Endothelial cell of umbilical vein (primary cell): ENCODE measurements at regions not wholly inside any gene's neighbourhood (a gene's known extent, or its start where the extent isn't known, plus 50 kb on each side); places are given as distances from the start of the nearest gene placed in this dataset.

ENCODE experiments used
- BruUV-seq: library from RNA; stranded (reverse); fragments of 400-500 nt; replicated peaks from 2 replicates; lab custom pipeline; 2021; lab: Mats Ljungman, UMichigan
- CTCF ChIA-PET: fragments of 300-600, 350-600 bp; sonication (Branson Sonifier 250); formaldehyde crosslinking; loops from one replicate; lab custom pipeline; 2021; ENCODE audit warnings: antibody characterized with exemption, inconsistent platforms; lab: Charles Lee
- POLR2A ChIA-PET: fragments of 300-600, 350-600 bp; sonication (Branson Sonifier 250); formaldehyde crosslinking; loops from one replicate; lab custom pipeline; 2021; ENCODE audit warnings: antibody characterized with exemption, inconsistent platforms; lab: Charles Lee
- DNase-seq: peaks from one replicate; pipeline ENCODE4 v3.0.0-alpha.2; 2011; ENCODE audit warnings: low read depth, low spot score
- FAIRE-seq: peaks from 2 replicates; lab custom pipeline; 2011; peaks lifted over from hg19 to GRCh38; lab: Jason Lieb, UNC
- H2AFZ ChIP-seq: 2 replicates; pipeline ENCODE4 v1.6.0; 2012; ENCODE audit warnings: low read depth, low read length, control low read depth, inconsistent platforms
- H3K27ac ChIP-seq: 2 replicates; pipeline ENCODE4 v1.5.1; 2011; ENCODE audit warnings: low read depth, mild to moderate bottlenecking, control low read depth, low read length, moderate library complexity; ENCODE audit not compliant: insufficient read depth
- H3K27me3 ChIP-seq, 2 experiments: 2 replicates each; pipeline versions ENCODE4 v1.6.0 to v1.6.1; 2011; ENCODE audit warnings: low read length in 2 of 2, mixed read lengths in 1 of 2; ENCODE audit not compliant: control insufficient read depth in 2 of 2, insufficient read depth in 2 of 2
- H3K36me3 ChIP-seq, 2 experiments: 2 replicates in 1 of 2; 3 replicates in 1 of 2; pipeline ENCODE4 v1.5.1; 2011; ENCODE audit warnings: low read length in 2 of 2, mild to moderate bottlenecking in 1 of 2, moderate library complexity in 1 of 2; ENCODE audit not compliant: control insufficient read depth in 2 of 2, insufficient read depth in 2 of 2; ENCODE audit errors: extremely low read depth in 1 of 2
- H3K4me1 ChIP-seq: 3 replicates; pipeline ENCODE4 v1.5.1; 2011; ENCODE audit warnings: mild to moderate bottlenecking, low read length; ENCODE audit not compliant: control insufficient read depth, insufficient read depth; ENCODE audit errors: extremely low read depth
- H3K4me2 ChIP-seq: 2 replicates; pipeline ENCODE4 v1.6.1; 2011; ENCODE audit warnings: low read length, control low read depth, mixed read lengths; ENCODE audit not compliant: insufficient read depth
- H3K4me3 ChIP-seq, 3 experiments: fragments of 200-600 bp in 1 of 3; sonication (generic), shearing (Covaris generic) in 1 of 3; replicated peaks in 1 of 3; 2 replicates each; pipeline ENCODE4 v1.5.1; 2011 to 2016; ENCODE audit warnings: control low read depth in 3 of 3, low read length in 3 of 3, mild to moderate bottlenecking in 2 of 3, inconsistent platforms in 1 of 3, low read depth in 1 of 3, moderate library complexity in 1 of 3; ENCODE audit not compliant: insufficient read depth in 1 of 3
- H3K79me2 ChIP-seq: 2 replicates; pipeline ENCODE4 v1.6.0; 2012; ENCODE audit warnings: low read length, inconsistent platforms; ENCODE audit not compliant: control insufficient read depth, insufficient read depth
- H3K9ac ChIP-seq: replicated peaks from 2 replicates; pipeline ENCODE3; 2011; ENCODE audit warnings: low read length, control low read depth; ENCODE audit not compliant: insufficient read depth; ENCODE audit errors: extremely low read depth
- H3K9me1 ChIP-seq: replicated peaks from 3 replicates; pipeline ENCODE4 v1.6.0; 2011; ENCODE audit warnings: mild to moderate bottlenecking, low read length; ENCODE audit not compliant: control insufficient read depth, insufficient read depth; ENCODE audit errors: extremely low read depth
- H3K9me3 ChIP-seq: replicated peaks from 2 replicates; pipeline ENCODE4 v1.5.1; 2012; ENCODE audit warnings: low read length, inconsistent platforms; ENCODE audit not compliant: control insufficient read depth, insufficient read depth
- H4K20me1 ChIP-seq: replicated peaks from 2 replicates; pipeline ENCODE3; 2011; ENCODE audit warnings: mild to moderate bottlenecking, low read length; ENCODE audit not compliant: control insufficient read depth, insufficient read depth; ENCODE audit errors: extremely low read depth
- CTCF ChIP-seq, 2 donors: IDR thresholded peaks; 1 replicate in 1 of 2; 2 replicates in 1 of 2; pipeline ENCODE4 v1.5.1; 2011; ENCODE audit warnings: low read length in 2 of 2, mild to moderate bottlenecking in 2 of 2, moderate library complexity in 2 of 2, control low read depth in 1 of 2, inconsistent platforms in 1 of 2, low read depth in 1 of 2; ENCODE audit not compliant: insufficient read depth in 1 of 2; ENCODE audit errors: extremely low read depth in 1 of 2
- FOS ChIP-seq: IDR thresholded peaks from 2 replicates; pipeline ENCODE4 v1.6.1; 2011; ENCODE audit warnings: mild to moderate bottlenecking, low read length, moderate library complexity, borderline replicate concordance; ENCODE audit not compliant: insufficient read depth
- JUN ChIP-seq: IDR thresholded peaks from 2 replicates; pipeline ENCODE4 v1.6.1; 2011; ENCODE audit warnings: borderline replicate concordance, low read depth; ENCODE audit not compliant: insufficient read length, insufficient read depth
- MAX ChIP-seq: IDR thresholded peaks from 2 replicates; pipeline ENCODE4 v1.6.1; 2011; ENCODE audit not compliant: insufficient read depth, insufficient read length
- POLR2AphosphoS5 ChIP-seq: IDR thresholded peaks from 2 replicates; pipeline ENCODE4 v1.6.1; 2012; ENCODE audit warnings: low read depth, mild to moderate bottlenecking, control low read depth, low read length, moderate library complexity; ENCODE audit not compliant: insufficient read depth
- dilution Hi-C: fragments of 300-500 bp; cut with MboI; formaldehyde crosslinking; loops from one replicate; pipeline ENCODE4 v1.15.0; 2019; ENCODE audit warnings: low sequenced_read_pairs; ENCODE audit not compliant: extremely low pct_ligation_motif_present
- intact Hi-C: fragments of 100-400 bp; cut with micrococcal nuclease; formaldehyde crosslinking; loops from one replicate; pipeline ENCODE4 v1.10.0; 2022

DNA sequence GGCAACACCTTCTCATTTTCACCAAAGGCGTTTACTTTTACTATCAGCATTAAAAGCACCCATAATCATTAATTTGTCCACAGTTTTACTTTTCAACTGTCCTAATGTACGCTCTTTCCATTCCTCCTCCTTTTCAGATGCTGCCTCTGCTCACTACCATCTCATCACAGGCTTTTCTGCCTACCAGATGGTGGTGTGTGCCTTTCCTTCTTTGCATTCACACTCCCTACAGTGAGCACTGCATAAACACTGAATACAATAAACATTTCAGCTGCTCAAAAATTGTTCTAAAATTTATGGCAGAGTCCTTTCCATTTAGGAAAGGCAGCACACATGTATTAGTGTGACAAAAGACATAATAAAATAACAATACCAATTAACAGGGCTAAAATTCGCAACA is 435.7 kb downstream of the GXYLT1 start:
- Histone ChIP-seq H2AFZ (no peak overlapping the region), H3K9me3 (no peaks in the 10 kb centered on the region), H3K4me3 (no peak overlapping the region), H3K27me3 (no peaks in the 10 kb centered on the region), H3K9ac (no peak overlapping the region), H4K20me1 (no peaks in the 10 kb centered on the region), H3K4me1 (no peaks in the 10 kb centered on the region), H3K9me1 (no peaks in the 10 kb centered on the region), H3K4me2 (no peak overlapping the region), H3K27ac (no peak overlapping the region), H3K36me3 (no peaks in the 10 kb centered on the region), H3K79me2 (no peaks in the 10 kb centered on the region)
- DNase-seq (no peak), FAIRE-seq (no peak)
- TF ChIP-seq FOS = no peak
- no peak for TF ChIP-seq MAX
- dilution Hi-C loops (no loop called here), intact Hi-C loops (no loop called here)
- ChIA-PET POLR2A (no interaction called here), CTCF (no interaction called here)
- no TSS peak for BruUV-seq

DNA sequence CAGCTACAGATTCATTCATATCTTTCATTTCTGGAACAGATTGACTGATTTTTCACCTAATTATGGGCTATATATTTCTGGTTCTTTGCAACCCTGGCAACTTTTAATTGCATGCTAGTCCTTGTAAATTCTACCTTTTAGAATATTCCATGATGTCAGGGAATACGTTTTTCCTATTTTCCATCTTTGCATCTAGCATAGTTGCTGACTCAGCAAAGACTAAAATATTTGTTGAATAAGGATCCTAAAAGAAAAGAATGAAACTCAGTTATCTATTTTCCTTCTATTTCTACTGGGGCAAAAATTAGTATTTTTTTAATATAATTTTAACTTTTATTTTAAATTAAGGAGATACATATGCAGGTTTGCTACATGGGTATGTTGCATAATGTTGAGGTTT is 438.3 kb downstream of the GXYLT1 start:
- no peak overlapping the region for H3K27ac ChIP-seq
- no peaks in the 10 kb centered on the region for H3K27me3 ChIP-seq
- no peaks in the 10 kb centered on the region for H3K9me1 ChIP-seq
- H3K4me1 ChIP-seq = no peaks in the 10 kb centered on the region
- FAIRE-seq = no peak
- H2AFZ ChIP-seq = no peak overlapping the region
- H4K20me1 ChIP-seq = no peaks in the 10 kb centered on the region
- CTCF ChIA-PET = no interaction called here
- H3K9me3 ChIP-seq = no peaks in the 10 kb centered on the region
- dilution Hi-C loops = no loop called here
- H3K9ac ChIP-seq = no peak overlapping the region
- H3K36me3 ChIP-seq = no peaks in the 10 kb centered on the region
- no peaks in the 10 kb centered on the region for H3K79me2 ChIP-seq
- POLR2A ChIA-PET = no interaction called here
- BruUV-seq = no TSS peak
- H3K4me3 ChIP-seq = no peak overlapping the region
- no peak for DNase-seq
- TF ChIP-seq CTCF (IDR thresholded peaks at IDR 0.05; ENCODE audit: extremely low read depth in 1 of 2, insufficient read depth in 1 of 2, low read depth in 1 of 2, low read length in 2 of 2) (no peak), POLR2AphosphoS5 (no peak), MAX (no peak), JUN (no peak)
- no peak overlapping the region for H3K4me2 ChIP-seq
- intact Hi-C loops = no loop called here
